Right forelimb (tissue), 1 donor: ENCODE measurements at regions not wholly inside any gene's neighbourhood (a gene's known extent, or its start where the extent isn't known, plus 50 kb on each side); places are given as distances from the start of the nearest gene placed in this dataset.
"Not testable (repeated sequence)": the region's sequence is repeated elsewhere in the genome, so short reads cannot be mapped to it uniquely, and the experiment has no call there.

ENCODE experiments used
- DNase-seq: peaks from one replicate; pipeline ENCODE4 v3.0.0-alpha.2; 2018

DNA sequence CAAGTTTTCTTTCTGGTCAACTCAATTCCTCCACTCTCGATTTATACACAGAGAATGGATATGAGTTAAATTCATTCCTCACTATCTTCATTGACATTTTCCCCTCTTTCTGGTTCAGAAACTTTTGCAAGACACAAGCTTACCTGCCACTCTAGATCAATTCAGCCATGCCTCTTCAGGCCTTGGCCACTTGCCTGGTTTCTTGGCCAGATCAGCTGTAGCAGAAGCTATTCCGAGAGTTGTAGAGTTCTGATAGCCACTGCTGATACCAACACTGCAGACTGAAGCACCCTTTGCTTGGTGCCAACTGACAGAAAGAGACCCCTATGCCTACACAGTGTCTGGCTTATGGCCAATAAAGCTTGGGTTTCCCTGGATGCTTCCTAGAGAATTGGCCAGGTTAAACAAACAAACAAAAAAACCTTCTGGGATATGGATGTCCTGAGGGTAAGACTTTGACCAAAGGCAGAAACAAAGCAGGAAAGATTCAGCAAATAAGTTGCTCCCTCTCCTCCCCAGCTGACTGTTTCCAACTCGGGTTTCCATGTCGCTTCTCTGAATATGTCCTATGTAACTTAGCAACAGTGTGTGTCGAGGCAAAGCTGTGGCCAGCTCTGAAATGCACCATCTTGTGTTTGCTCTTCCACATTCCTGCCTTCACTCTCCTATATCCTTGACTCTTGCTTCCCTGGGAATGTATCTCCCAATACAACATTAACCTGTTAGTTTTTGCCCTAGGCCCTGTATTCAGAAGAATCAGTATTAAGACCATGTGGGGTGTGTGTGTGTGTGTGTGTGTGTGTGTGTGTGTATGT is 521.6 kb downstream of the EPHA3 start:
- DNase-seq = no peak

DNA sequence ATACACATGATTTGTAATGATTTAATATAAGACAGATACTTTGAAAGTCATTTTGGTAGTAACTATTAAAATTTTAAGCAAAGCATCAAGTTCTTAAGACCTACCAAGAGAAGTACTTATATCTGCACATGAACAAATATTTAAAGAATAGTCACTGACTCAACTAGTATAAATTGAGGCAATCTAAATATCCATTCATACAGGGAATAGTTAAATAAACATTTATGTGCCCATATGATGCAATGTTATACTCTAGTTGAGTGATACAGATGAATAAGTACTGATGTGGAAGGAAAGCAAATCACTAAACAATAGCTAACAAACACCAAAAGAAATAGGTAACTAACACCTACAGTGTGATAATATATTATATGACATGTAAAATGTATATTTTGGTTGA is 527.7 kb downstream of the EPHA3 start:
- DNase-seq = no peak

DNA sequence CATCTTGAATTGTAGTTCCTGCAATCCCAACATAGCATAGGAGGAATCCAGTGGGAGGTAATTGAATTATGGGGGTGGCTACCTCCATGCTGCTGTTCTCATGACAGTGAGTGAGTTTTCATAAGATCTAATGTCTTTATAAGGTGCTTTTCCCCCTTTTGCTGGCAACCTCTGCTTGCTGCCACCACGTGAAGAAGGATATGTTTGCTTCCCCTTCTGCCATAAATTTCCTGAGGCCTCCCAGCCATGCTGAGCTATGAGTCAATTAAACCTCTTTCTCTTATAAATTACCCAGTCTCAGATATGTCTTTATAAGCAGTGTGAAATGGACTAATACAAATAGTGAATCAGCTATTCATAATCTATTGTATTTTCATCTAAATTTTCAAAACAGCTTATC is 537.3 kb downstream of the EPHA3 start:
- DNase-seq = no peak

DNA sequence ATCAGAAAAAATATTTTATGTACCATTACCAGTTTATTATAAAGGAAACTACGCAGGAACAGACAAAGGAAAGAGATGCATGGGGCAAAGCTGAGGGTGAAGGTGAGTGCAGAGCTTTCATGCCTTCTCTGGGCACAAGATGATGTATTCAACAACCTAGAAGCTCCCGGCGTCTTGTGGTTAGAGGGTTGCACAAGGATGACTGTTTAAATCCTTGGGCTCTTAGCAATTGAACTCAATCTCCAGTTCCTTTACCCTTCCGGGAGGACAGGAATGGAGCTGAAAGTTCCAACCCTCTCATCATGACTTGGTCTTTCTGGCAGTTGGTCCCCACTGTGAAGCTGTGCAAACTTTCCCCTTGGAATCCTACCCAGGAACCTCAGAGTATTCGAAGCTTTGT is 542.0 kb downstream of the EPHA3 start:
- DNase-seq = no peak

DNA sequence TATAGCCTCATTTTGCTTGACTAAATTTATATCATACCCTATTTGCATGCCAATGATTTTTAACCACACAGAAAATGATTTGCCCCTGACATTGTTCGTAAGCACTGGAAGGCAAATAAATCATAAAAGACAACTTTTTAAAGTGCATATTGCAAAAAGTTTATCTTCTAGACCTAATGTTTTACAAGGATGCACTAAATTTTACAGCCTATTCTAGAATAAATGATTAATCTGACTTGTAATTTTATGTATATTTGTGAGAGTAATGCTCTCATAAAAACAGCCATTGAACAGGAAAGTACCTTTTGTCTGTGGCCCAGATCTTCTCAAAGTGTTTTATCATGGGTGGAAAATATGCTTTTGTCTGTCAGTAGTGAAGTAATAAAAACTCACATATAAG is 546.6 kb downstream of the EPHA3 start:
- DNase-seq = no peak

DNA sequence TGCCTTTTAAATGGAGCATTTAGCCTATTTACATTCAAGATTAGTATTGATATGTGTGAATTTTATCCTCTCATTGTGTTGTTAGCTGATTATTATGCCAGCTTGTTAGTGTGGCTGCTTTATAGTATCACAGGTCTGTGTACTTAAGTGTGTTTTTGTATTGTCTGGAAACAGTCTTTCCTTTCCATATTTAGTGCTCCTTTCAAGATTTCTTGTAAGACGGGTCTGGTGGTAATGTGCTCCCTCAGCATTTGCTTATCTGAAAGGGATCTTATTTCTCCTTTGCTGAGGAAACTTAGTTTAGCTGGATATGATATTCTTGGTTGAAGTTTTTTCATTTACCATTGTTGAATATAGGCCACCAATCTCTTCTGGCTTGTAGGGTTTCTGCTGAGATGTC is 549.0 kb downstream of the EPHA3 start:
- no peak for DNase-seq

DNA sequence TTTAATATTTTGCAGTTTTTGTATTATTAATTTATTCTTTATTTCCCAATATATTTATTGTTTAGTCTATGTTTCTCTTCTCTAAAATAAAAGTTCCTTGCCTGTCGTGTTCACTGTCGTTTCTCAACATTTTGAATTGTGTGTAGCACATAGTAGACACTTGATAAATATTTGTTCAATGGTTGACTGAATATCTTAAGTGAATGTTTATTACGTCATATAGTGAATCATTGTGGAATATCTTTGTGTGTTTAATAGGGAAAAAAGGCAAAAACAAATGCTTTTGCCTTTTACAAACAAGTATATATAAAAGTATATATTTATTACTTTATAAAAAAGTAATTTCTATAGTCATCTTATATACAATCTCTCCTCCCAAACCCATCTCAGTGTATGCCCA is 572.3 kb downstream of the EPHA3 start:
- DNase-seq = no peak

DNA sequence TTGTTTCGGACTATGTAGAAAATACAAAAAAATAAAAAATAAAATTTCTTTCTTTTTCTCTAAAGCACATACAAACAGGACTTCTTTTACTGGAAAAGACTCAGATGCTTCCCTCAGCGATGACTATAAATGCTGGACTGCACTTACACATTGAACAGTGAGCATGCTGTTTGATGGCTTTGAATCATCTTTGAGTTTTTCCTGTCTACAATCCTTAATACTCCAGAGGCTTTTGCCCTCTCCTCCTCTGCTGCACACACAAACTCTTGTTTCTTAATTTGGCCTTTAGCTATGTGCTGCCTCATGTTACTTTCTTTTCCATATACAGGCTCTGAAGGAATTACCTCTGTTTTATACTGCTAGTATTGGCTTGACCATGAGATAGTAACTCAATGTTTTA is 575.1 kb downstream of the EPHA3 start:
- no peak for DNase-seq

DNA sequence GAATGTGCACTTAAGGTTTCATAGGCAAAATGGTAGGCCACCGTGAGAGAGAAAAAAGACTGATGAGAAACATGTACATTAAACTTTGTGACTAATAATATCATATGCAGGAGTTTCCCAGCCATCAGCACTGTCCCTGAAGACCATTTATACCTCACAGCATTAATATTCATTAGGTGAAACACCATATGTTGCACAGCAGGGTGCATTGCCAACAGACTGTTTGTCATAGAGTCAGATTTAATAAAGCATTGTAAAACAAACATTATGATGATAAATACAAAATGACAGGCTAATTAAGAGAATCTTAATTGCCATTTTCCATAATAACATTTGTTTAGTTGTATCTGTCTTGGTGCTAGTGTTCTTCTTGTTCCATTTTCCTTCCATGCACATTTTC is 578.3 kb downstream of the EPHA3 start:
- no peak for DNase-seq

DNA sequence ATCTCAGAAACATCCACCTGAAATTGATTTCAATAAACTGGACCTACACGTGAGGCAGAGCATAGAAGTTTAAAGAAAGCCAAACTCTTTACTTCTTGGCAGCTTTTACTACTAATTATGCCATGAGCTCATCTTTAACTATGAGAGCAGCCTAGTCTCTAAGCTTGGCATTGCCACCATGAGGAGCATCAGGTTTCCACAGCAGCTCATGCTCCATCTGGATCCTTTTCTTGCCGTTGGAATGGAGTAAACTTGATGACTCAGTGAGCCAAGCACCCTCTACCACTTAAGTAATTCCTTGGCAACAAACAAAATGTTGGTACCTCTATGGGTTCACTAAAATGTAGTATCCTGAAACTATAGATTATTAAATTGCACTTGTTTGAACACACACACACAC is 583.2 kb downstream of the EPHA3 start:
- DNase-seq = no peak

DNA sequence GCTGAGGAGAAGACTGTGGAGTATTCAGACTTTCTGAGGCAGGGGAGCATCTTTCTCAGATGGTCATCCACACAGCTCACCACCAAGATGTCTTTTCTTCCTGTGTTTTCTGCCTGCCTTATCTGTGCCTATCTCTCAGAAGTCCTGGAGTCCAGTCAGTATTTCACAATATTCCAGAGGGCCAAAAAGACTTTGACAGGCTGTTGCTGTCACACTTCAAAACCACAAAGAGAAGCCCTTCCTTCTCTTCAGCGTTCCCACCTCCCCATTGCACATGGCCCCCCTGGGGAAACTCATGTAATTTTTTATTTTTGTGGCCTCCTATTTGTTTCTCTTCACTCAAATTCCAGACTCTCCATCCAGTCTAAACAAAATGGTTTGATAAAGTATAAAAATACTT is 585.2 kb downstream of the EPHA3 start:
- DNase-seq = no peak

DNA sequence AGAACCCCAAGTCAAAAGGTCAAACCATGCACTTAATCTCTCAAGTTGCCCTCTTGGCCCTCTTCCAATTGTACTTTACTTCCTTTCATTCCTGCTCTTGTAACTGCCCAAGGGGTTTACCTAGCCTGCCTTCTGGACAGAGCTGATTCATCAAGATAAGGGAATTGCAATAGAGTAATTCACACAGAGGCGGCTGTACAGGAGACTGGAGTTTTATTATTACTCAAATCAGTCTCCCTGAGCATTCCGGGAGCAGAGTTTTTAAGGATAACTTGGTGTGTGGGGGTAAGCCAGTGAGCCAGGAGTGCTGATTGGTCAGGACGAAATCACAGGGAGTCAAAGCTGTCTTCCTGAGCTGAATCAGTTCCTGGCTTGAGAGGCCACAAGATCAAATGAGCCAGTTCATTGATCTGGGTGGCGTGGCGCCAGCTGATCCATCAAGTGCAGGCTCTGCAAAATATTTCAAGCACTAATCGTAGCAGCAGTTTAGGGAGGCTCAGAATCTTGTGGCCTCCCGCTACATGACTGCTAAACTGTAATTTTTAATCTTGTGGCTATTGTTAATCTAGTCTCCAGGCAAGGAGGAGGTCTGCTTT is 590.0 kb downstream of the EPHA3 start:
- DNase-seq = no peak

DNA sequence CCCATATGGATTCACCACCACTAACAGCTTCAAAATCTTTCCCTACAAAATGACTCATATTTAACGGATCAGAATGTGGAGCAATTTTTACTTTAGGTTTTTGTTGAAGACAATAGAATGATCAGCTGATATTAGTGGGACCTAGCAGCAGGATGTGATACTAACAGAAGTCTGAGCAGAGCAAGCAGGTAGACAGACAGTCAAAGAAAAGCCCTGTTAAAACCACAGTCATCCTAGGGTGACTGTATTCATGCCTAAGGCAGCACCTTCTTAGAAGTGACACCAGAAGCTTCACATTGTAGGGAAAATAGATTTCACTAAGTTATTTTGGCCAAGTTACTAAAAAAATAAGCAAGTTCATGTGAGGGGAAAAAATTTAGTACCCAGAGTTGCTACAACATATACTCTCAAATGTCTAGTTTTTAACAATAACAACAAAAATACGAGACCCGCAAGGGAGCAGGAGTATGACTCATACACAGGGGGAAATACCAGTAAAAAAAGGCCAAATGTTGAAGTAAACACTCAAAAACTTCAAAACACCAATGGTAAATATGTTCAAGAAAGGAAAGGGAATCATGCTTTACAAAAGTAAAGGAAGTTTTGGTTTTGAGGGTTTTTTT is 590.9 kb downstream of the EPHA3 start:
- no peak for DNase-seq

DNA sequence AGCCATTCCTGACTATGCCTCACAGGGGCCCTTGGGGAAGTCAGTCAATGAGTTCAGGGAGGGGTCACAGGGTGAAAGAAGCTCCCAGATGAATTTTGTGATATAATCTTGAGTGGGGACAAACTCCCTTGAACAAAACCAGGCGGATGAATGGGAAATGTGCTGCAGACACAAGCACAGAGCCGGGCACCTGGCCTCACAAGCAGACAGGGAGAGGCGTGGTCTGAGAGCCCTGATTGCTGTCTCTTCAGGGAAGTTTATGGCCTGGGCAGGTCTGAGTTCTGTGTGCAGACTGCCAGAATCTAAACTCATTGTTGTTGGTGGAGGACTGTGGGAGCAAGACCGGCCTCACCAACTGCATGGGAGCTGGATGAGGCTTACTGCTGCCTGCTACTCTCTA is 591.8 kb downstream of the EPHA3 start:
- no peak for DNase-seq

DNA sequence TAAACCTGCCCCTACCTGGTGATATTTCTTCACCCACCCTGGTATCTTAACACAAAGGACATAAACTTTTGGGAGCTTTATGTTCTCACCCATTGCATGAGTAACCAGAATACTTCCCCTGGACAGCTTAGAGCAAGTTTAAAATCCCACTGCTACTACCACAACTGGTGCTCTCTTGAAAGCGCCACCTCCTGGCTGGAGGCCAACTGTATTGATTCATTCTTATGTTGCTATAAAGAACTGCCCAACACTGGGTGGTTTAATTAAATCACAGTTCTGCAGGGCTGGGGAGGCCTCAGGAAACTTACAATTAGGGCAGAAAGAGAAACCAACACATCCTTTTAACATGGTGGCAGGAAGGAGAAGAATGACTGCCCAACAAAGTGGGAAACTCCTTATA is 592.4 kb downstream of the EPHA3 start:
- DNase-seq = no peak

DNA sequence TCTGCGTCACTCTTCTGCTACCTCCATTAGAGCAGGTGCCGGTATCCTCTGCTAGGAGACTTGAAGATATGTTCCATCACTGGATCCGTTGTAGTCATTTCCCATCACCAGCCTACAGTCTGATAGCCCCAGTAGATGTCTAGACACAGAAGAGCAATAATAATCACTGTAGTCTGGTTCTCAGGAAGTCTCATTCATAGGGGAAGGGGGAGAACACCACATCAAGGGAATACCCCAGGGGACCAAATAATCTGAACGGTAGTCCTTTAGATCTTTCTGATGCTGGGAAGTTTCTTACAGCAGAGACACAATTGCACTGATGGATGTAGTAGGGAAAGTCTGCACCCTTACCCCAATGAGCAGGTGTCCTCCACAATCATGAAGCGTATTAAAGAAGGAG is 595.0 kb downstream of the EPHA3 start:
- no peak for DNase-seq

DNA sequence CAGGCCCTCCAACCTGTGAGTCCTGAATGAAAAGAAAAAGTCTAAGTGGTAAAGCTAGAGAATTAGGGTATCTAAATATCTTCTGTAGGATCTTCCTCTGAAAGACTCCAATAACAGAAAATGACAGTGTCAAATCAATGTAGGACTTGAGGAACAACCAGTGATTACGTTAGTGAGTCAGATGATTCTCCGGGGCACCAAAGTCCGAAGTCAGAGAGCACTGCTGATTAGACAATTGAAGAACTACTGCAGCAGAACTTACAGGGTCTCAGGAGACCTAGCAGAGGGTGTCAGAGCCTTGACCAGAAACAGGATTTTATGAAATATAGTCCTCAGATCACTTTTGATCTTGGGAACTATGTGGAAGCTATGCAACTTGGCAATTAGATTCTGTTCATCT is 605.8 kb downstream of the EPHA3 start:
- no peak for DNase-seq

DNA sequence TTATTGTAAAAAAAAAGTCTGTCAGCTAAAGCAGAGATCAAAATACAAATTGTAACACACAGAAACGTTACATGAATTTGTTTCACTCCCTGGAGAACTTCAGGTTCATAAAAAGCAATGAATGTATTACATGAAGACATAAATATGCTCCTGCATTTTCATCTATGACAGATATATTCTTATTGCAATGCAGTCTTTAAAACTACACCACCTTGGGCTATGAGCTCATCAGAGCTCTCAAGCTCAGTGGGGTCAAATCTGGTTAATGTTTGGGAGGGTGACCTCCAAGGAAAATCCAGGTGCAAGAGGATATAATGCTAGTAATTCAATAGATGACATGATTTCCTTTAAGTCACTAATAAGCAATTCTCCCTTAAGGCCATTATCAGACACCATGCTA is 606.8 kb downstream of the EPHA3 start:
- DNase-seq = no peak

DNA sequence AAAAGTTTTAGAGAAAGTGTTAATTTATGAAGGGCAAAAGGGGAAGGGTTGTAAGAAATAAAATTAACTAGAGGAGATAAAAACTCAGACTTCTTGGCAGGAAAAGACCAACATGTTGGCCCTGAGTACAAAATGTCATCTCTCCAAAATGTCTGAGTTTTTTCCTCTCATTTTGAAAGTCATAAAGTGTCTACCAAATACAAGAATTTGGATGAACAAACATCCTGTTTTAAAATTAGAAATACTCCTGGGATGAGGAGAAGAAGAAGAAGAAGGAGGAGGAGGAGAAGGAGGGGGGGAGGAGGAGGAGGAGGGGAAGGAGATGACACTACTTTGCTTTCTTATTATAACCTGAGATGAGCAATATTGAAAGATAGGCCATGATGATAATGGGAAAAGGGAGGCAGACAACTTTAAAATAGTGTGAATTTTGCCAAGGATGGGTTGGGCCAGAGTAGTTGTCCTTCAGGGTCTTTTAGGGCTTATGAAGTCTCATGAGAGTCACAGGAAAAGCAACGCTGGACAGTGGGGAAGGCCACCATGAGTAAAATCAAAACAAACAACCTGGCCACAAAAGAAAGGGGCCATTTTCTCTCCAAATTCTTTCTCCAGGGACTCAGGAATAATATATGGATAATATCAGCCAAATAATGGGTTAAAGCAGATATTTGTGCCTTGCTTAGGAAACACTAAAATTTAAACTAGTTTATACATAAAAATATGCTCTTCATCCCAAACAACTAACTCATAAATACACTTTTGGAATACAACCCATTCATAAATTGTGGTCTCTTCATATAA is 632.9 kb downstream of the EPHA3 start:
- no peak for DNase-seq

DNA sequence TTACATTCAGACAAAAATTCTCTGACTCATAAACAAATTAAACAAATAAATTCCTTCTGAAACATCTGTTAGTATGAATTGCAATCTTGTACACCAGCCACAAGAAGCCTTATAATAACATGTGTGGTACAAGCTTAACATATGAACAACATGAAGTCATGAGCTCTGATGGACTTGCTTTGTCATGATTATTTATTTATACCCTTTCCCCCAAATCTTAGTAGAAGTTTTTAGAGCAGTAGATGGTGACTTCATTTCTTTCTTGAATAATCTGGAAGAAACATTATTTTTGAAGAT is 633.4 kb downstream of the EPHA3 start:
- DNase-seq = no peak

DNA sequence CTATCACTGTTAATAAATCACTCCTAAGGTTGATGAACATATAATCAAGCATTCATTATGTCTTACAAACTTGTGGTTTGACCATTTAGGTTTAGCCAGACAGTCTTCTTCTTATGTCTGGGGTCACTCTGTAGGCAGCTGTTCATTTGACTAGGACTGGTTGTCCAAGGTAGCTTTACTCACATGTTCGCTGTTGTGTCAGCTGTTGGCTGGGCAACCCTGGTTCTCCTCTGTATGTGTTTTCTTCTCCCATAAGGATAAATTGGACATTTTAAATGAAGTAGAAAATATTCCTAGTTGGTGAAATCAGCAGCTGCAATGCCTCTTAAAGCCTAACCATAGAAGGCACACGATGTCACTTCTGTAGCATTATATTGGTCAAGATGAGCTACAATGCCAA is 635.1 kb downstream of the EPHA3 start:
- DNase-seq = no peak

DNA sequence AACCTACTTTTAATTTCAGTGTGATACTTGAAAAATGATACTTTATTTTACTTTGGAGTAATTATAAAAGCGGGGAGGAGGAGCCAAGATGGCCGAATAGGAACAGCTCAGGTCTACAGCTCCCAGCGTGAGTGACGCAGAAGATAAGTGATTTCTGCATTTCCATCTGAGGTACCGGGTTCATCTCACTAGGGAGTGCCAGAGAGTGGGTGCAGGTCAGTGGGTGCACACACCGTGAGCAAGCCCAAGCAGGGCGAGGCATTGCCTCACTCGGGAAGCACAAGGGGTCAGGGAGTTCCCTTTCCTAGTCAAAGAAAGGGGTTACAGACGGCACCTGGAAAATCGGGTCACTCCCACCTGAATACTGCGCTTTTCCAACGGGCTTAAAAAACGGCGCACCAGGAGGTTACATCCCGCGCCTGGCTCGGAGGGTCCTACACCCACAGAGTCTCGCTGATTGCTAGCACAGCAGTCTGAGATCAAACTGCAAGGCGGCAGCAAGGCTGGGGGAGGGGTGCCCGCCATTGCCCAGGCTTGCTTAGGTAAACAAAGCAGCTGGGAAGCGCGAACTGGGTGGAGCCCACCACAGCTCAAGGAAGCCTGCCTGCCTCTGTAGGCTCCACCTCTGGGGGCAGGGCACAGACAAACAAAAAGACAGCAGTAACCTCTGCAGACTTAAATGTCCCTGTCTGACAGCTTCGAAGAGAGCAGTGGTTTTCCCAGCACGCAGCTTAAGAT is 640.3 kb downstream of the EPHA3 start:
- not testable (repeated sequence) for DNase-seq

DNA sequence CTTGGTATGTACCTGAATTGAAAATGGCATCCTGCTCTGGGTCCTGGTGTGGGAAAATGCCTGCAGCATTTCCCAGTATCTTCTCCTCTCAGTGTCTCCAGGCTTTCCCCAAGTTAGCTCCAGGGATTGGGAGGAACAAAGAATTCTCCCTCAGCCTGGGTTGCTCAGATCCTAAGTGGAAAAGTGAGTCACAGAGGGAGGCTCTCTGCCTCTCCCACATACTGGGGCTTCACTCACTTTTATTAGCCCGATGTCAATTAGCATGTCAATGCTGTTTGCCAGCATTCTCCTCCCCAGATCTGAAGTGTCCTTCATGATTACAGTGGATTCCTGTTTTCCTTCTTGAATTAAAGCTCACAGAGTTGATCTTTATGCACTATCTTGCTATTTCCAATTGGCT is 655.0 kb downstream of the EPHA3 start:
- DNase-seq = no peak
